ENCODE measurements at regions not wholly inside any gene's neighbourhood (a gene's known extent, or its start where the extent isn't known, plus 50 kb on each side); places are given as distances from the start of the nearest gene placed in this dataset.

DNA sequence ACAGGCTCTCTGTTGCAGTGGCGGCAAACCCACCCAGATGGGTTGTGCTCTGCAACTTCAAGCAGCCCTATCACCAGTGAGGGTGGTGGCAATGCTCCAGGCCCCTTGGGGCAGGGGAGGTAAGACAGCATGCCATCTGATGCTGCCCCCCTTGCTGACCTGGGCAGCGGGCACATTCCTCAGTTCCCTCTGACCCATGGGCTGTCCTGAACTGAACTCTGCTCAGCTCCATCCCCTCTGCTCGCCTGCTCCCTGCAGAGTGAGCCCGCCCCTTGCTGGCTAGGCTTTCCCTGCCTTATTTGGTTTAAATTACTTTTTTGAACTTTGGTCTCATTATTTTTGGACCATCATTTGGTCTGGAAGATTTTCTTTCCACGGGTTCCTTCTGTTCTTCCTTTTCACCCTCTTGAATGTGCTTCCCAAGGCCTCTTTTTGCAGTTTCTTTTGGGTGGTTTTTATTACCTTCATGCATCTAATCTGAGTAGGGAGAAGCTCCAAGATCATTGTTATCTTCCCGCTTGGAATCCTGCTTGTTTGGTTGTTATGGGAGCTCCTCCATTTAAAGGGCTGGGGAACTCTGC, 565.4 kb downstream of the TNS1 start:
- DNase-seq: no peak

DNA sequence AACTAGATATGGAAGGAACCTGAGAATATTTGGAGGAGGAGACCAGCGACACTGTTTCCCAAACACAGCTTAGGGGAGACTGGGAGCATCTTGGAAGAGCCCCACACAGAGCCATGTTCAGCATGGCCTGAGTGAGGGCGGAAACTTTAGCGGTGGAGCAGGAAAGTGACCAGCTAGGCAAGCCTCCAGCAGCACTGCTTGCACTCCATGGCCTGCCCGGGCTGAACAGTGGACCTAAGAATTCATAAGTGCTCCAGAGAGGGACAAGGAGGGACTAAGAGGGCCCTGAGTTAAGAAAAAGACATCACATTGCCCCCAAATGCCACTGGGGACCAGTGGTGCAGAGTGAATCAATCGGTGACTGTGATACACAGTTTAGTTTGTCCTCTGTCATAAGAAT, 566.4 kb downstream of the TNS1 start:
- no peak for DNase-seq

DNA sequence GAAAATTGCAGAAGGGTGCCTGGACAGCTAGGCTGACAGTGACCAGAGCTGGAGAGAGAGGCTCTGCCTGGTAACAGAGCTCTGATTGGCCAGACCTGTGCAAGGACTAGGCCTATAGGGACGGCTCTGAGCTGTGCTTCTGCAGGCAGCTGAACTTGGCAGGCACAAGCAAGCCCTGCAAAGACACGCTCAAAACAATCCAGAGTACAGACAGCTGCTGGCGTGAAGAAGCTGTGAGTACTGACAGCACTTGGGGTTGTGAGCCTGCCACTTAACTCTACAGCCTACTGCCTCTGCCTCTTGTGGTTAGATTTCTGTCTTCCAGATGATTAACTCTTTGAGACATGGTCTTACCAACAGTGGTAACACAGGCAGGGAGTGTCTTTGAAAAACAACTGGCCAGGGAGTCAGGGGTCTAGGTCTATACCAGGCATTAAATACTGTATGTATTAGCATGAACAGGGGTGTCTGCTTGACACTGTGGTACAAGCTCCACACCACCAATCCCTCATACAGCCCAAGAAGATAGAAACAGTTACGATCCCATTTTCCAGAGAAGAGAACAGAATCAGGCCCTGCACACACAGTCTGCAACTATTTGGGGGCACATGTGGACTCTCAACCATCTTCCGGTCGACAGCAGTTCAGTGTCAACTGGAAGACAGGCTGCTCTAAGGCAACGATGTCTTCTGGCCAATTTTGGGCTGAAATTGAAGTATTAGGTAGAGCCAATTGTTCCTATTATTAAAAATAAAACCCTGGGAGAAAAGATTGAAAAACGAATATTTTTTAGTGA, 568.4 kb downstream of the TNS1 start:
- DNase-seq: no peak

DNA sequence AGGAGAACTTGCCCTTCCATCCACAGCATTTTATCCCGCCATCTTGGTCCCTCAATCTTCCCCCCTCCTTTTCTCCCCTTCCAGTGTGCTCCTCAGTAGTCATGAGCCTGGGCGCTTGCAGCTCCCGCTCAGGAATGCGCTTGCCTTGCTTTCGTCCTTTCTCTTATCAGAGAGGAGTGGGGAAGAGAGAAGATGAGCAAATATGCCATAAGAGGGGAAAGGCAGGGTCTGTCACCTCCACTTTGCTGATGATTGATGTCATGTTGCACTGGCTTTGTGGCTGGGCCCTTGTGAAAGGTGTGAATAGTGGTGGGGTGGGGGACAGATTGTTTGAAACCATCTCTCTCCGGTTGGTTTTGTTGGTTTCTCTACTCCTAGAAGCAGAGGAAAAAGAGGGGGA, 569.3 kb downstream of the TNS1 start:
- no peak for DNase-seq

DNA sequence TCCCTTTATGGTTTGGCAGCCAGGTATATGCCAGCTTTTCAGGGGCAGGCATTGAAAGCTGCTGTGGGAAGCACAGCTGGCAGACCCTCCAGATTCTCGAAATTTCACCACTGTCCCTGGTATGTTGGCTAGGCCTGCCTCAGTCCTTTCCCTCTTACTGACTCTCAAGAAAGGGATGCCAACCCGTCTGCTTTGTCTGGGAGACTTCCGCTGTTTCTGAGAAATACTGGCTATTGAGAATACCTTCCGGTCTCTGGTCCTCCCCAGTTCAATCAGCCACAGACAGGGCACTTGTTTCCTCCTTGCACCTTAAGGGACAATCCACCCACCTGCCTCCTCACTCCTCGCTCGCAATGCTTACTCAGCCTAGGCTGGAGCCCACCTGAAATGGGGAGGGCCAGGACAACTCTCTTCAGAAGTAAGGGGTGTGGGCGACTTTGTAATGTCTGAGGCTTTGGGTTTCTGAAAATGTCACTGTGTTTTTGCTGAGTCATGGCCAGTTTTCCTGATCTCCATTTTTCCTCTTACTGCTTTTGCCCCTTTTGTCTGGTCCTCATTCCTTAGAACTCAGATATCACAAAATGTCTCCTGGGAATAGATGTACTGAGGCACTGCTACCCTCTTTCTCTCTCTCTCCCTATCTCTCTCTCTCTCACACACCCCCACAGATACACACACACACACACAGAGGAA, 571.1 kb downstream of the TNS1 start:
- no peak for DNase-seq

DNA sequence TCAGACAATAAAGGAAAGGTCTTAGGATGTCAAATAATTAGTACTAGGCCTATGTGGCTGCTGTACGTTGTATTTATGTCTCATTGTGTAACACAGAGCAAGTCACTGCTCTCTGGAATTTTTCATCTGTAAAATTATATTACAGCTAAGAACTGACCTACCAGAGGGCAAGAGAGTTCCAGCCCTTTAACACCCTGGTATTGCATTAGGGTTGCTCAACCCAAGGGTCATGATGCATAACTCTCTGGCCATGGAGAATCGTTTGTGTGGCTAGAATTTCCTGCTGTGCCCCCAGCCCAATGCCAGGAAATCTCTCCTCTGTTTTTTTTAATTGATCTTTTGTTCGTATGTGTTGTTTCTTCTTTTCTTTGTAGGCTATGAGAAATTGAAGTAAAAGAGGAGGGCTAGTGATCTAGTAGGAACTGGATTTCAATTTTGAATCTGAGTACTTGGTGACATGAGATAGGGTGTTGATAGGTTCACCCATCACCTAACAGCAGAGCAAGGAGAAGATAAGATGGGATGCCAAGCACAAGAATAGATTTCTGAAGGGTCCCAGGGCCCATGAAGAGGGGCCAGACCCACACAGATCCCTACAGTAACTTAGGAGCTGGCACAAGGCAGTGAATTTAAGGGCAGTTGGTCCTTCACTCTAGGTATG, 571.2 kb upstream of the TNP1 start:
- no peak for DNase-seq

DNA sequence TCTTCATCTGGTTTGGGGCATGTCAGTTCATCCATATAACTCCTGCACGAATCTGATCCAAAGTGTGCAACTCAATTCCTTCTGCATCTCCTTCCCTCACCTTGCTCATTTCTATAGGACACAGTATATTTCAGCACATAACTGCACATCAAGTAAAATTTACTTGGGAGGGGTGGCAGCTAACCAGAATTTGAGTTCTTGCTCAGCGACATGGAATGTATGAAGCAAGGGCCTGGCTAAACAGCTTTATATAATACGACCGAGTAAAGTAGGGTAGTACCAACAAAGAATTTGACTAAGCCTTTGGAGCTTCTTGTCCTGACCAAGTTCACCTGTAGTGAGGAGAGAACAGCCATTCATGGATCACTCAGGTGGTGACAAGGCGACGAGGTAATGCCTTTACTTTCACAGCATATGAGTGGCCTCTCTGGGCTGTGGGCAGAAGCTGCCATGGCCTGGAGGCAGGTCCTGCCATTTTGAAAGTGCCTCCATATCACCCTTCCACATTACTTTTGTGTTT, 570.2 kb upstream of the TNP1 start:
- DNase-seq: no peak

DNA sequence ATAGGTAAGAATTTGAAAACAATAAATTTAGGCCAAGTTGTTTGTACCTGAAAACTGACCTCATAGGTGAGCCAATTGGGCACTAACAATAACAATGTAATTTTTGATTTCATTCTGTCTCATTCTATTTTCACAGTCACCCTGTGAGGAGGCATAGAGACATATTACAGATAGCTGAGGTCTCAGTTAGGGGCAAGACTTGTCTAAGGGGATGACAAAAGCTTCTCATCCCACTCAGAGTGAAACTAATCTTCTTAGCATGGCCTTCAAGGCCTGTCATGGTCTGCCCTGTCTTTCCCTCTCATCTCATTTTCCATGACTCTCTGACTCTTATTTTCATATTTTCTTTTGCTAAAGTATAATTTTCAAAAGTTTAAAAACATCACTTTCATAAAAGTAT, 562.0 kb upstream of the TNP1 start:
- DNase-seq: no peak

DNA sequence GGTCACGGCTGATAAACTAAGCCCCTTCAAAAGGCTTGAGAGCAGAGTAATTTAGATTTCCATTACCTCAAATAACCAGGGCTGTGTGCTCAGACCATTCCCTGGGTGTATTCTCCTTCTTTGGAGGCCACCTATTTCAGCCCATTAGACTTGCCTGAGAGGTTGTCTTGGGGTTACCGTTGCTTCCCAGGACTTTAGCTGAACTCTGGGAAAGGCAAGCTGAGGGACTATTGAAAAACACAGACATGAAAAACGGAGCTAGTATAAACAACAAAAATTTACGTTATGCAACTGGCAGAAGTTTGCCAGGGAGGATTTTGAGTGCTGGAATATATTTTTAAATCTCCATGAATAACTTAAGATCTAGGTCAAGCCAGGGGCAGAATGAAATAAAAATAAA, 561.0 kb upstream of the TNP1 start:
- no peak for DNase-seq

DNA sequence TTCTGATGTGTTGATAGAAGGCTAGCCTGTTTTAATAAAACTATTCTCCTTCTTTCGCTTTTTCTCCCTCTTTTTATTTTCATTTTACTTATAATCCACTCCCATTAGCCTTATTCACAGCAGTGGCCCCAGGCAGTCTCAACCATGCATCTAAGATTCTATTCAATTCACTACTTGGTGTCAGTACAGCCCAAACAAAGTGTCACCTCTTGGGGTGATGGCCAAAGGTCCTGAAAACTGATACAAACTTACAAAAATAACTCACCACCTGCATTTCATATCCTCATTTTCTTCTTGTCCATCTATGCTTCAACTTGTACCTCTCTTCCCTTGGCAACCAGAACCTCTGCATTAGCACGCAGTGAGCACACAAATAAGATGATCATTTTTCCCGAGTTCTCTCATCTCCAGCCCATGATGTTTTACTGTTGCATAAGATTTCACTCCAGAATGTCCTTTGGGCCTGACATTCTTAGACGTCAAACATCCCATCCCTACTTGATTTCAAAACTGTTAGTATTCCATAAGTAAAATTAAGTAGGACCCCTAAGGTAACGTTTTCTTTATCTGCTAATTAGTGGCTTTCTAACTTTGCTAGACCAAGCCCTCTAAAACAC, 559.3 kb upstream of the TNP1 start:
- DNase-seq: no peak

DNA sequence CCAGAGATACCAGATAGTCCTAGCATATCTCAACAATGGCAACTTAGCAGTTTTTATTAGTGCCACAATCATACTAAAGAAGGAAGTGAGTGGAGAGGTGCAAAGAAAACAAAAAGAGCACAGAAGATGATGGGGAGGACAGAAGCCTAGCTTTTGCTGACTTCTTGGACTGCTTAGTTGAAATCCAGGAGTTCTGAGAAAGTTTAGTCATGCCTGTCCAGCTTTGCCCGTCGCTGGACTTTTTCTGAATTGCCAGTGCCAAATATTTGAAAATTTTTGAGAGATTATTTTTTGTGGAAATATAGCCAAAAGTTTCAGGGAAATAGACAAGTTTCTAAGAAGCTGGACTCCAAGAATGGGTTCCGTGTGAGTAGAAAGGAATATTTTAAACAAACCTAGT, 558.7 kb upstream of the TNP1 start:
- no peak for DNase-seq

DNA sequence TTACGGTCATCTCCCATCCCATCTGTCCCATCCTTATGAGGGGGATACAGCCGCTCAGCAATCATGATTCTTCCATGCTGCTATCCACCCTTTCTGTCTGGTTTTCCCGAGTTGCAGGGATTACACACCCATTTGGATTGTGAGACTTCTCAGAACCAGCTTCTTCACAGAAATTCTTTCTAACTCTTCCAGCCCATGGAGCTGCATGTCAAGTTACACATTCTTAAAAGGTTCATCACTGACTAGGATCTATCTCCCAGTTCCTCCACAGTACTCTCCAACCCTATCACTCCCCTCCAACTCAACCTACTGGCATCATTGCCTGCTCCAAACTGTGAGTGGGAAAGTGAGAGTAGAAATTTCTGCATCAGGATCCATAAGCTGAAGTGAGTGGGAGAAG, 558.2 kb upstream of the TNP1 start:
- no peak for DNase-seq

DNA sequence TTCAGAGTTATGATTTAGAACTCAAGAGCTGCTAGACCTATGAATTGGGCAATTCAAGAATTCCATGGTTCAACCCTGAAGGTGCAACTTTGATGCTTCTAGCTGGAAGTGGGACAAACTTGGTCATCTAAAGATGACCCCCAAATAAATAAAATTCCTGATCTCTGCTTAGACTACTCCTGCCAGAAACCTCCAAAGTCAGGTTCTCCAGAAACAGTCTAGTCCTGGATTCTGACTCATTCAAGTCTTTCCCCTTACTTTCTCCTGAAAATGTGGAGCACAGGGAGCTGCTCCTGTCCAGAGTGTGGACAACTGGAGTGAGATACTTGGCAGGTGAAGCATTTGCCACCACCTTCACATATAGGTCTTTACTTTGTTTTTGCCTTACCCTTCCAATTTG, 557.7 kb upstream of the TNP1 start:
- no peak for DNase-seq

DNA sequence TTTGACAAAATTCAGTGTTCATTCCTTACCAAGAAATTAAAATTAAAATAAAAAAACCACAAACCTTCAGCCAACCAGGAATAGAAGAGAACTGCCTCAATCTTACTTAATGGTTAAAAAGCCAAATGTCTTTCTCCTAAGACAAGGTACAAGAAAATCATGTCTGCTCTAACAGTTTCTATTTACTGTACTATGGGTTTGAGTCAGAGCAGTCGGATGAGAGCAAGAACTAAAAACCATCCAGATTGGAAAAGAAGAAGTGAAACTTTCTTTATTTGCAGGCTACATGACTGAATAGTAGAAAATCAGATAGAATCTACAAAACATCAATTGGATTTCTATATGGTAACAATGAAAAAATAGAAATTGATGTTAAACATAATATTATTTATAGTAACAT, 555.5 kb upstream of the TNP1 start:
- DNase-seq: no peak

DNA sequence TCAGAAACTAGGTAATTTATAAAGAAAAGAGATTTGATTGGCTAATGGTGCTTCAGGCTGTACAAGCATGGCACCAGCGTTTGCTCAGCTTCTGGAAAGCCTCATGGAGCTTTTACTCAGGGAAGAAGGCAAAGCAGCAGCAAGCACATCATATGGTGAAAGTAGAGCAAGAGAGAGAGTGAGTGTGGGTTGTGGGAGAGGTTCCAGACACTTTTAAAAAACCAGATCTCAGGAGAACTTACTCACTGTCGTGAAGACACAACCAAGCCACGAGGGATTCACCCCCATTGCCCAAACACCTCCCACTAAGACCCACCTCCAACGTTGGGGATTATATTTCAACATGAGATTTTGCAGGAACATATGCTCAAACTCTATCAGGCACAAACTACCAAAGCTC, 554.6 kb upstream of the TNP1 start:
- DNase-seq: no peak

DNA sequence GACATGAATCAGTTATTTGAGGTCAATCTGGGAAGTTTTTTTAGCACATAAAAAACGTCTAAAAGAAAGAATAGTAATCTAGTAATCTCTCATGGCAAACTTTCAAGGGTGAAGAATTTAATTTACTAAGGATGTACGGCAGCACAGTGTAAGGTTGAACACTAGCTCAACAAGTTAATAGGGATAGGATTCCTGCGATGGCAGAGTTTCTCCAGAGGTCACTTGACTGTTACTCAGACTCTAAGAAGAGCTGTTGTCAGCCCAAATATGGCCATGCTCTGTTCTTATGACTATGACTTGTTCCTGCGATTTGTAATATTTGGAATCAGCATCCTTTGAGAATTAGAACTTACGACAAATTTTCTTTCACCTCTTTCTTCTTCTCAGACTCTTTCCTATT, 553.3 kb upstream of the TNP1 start:
- DNase-seq: no peak

DNA sequence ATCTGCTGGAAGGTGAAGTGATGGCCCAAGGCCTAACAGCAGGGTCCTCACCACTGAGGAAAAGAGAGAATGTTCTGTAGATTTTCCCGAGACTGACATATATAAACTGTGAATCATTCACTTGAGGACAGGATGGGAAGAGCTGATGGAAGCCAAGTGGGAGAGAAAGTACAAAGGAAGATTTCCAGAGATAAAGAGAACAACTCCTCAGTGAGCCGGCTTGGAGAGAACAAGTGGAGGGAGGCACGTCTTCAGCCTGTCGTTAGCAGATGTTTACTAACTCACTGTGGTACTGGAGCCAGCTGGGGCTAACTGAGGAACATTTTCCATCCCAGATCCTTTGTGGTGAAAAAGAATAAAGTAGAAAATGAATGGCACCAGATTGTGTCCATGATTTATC, 552.9 kb upstream of the TNP1 start:
- DNase-seq: no peak

DNA sequence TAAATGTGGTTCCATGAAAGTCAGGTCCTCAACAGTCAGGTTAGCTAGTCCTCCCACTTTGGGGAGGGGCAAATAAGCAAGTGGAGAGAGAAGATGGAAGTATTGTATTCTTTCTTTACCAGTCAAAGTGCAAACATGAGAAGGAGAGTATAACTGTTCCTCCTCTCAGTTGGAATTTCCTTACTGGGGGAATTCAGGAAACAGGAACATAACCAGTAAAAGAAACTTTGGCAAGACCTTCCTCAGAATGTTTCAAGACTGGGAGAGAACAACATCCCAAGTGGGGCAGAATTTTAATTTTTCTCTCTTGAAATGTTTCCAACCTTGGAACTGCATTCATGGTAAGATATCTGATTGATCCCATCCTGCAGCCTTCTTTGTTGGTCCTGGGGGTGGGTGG, 552.4 kb upstream of the TNP1 start:
- DNase-seq: no peak

DNA sequence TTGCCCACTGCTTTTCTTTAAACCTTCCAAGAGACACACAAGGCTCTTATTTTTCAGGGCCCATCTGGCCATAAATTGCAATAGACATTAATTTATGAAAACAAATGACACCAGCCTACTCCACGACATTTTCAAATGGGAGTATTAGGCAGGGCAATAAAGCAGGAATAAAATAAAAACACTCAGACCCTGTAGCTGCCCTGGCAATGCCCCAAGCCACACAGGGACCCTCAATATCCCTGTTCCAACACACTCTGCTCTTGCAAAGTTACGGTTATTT, 550.8 kb upstream of the TNP1 start:
- DNase-seq: no peak

DNA sequence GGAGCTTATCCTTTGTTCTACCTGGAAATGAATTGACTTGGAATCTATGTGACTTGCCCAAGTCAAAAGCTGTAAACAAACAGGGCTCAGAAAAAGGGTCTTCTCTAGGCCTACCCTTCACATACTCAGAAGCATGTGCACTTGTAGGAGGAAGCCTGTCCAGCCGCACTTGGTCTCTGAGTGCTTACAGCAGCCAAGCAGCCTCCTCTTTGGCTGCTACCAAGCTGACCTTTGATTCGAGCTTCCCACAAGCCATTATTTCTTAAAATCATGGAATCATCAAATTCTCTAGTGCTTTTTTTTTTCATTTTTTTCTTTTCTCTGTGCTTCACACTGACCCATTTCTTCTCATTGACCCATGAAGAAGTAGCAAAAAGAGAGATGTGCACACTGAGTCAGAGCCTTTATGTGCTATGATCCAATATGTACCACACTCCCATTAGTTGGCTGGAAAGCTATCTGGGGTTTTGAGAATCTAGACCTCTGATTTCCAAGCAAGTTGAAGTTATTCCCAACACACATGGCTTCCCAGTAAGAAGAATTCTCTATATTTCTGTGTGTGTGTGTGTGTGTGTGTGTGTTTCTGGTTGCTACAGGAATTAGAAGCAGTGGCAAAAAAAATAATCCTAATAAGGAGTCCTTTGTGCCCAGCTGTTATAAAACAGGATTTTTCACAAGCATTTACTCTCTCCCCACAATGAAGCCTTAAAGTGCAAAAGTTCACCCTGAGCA, 550.3 kb upstream of the TNP1 start:
- no peak for DNase-seq

DNA sequence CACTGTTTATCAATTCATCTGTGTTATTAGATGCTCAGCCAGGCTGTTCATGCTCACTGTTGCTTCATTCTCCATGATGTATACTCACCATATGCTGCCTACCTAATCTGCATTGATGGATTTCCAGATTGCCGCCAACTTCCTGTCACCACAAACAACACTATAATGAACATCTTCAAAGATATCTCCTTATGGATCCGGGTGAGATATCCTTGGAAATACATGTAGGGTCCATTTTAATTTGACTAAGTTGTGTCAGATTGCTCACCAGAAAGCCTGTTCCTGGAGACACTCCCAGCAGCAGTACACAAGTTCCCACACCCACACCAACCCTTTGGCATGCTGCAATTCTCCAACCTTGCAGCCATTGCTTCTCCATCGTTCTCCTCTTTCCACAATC, 547.5 kb upstream of the TNP1 start:
- DNase-seq: no peak

DNA sequence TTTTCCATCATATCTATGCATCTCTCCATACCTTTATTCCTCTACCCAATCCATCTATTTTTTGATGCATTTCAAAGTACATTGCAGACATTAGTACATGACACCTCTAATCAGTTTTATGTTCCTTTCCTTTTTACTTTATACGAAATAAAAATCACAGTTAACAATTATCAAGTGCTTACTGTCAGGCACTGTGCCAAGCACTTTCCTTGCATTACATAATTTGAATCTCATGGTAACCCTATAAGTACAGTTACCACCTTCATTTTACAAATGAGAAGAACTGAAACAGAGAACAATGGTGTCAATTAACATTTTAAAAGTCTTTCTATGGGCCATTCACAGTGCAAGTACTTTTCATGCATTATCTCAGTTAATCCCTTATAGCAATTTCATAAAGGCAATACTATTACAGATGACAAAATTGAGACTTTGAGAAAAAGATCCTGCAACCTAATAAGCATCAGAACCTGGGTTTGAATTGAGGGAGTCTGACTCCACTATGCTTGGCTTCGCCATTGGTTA, 544.4 kb upstream of the TNP1 start:
- DNase-seq: no peak
